Endothelial cell of umbilical vein (primary cell): ENCODE measurements at regions not wholly inside any gene's neighbourhood (a gene's known extent, or its start where the extent isn't known, plus 50 kb on each side); places are given as distances from the start of the nearest gene placed in this dataset.

Source experiments
- CTCF ChIP-seq, 2 donors: IDR thresholded peaks; 1 replicate in 1 of 2; 2 replicates in 1 of 2; pipeline ENCODE4 v1.5.1; 2011; ENCODE audit warnings: low read length in 2 of 2, mild to moderate bottlenecking in 2 of 2, moderate library complexity in 2 of 2, control low read depth in 1 of 2, inconsistent platforms in 1 of 2, low read depth in 1 of 2; ENCODE audit not compliant: insufficient read depth in 1 of 2; ENCODE audit errors: extremely low read depth in 1 of 2
- MAX ChIP-seq: IDR thresholded peaks from 2 replicates; pipeline ENCODE4 v1.6.1; 2011; ENCODE audit not compliant: insufficient read depth, insufficient read length

DNA sequence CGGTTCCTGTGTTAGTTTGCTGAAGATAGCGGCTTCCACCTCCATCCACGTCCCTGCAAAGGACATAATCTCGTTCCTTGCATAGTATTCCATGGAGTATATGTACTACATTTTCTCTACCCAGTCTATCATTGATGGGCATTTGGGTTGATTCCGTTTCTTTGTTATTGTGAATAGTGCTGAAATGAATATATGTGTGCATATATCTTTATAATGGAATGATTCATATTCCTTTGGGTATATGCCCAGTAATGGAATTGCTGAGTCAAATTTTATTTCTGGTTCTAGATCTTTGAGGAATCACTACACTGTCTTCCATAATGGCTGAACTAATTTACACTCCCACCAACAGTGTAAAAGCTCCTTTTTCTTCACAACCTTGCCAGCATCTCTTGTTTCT lies 255.4 kb upstream of the CDH2 start:
- TF ChIP-seq MAX, result no peak
- TF ChIP-seq CTCF (IDR thresholded peaks at IDR 0.05; ENCODE audit: extremely low read depth in 1 of 2, insufficient read depth in 1 of 2, low read depth in 1 of 2, low read length in 2 of 2), result no peak
